ENCODE measurements at regions not wholly inside any gene's neighbourhood (a gene's known extent, or its start where the extent isn't known, plus 50 kb on each side); places are given as distances from the start of the nearest gene placed in this dataset.

DNA sequence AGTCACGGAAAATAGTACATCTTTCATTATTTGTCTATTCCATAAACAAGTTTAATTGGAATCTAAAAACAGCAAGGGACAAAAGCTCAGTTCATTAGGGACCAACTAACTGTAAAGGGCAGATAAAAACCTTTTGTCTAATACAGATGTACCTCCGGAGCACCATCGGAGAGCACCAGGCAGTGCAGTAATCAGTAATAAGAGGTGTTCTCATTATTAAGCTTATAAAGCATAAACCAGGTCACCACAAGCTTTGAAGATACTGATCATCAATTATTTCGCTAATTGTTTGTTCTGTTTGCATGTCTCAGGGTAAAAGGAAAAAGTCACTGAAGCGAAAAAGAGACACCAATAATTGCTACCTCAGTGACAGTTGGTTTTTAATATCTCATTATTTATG lies 207.3 kb upstream of the PRKD1 start:
- H3K9me3 Mint-ChIP-seq: no peaks in the 10 kb centered on the region
- no peak overlapping the region for H3K27ac Mint-ChIP-seq
- DNase-seq (ENCODE audit: extremely low spot score, unreplicated experiment): no peak
- H3K36me3 Mint-ChIP-seq: no peaks in the 10 kb centered on the region
- TF ChIP-seq, protein P1, sequence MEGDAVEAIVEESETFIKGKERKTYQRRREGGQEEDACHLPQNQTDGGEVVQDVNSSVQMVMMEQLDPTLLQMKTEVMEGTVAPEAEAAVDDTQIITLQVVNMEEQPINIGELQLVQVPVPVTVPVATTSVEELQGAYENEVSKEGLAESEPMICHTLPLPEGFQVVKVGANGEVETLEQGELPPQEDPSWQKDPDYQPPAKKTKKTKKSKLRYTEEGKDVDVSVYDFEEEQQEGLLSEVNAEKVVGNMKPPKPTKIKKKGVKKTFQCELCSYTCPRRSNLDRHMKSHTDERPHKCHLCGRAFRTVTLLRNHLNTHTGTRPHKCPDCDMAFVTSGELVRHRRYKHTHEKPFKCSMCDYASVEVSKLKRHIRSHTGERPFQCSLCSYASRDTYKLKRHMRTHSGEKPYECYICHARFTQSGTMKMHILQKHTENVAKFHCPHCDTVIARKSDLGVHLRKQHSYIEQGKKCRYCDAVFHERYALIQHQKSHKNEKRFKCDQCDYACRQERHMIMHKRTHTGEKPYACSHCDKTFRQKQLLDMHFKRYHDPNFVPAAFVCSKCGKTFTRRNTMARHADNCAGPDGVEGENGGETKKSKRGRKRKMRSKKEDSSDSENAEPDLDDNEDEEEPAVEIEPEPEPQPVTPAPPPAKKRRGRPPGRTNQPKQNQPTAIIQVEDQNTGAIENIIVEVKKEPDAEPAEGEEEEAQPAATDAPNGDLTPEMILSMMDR (conservative IDR thresholded peaks at IDR 0.05): no peak
- no peaks in the 10 kb centered on the region for H3K4me1 Mint-ChIP-seq (ENCODE audit: unreplicated experiment)
- peaks cover 24% of the 10 kb centered on the region for H3K27me3 Mint-ChIP-seq
- no peak overlapping the region for H3K4me3 Mint-ChIP-seq

DNA sequence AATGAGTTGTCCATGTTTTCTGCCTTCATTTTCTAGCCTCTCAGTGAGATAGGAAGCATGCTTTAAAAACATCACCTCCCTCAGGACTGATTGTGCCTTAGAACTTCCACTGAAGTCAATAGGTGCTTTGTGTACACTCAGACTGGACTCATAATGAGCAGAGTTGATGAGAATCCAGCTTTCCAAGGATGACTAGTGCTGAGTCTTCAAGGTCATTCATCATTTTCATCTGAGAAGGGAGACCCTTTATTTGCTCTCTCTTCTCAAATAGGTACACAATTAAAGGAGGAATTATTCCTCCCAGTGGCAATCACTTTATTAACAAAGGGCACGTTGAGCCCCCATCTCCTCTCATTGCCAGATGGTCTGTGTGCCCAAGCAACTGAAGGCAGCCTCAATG lies 210.9 kb upstream of the PRKD1 start:
- no peak for DNase-seq (ENCODE audit: extremely low spot score, unreplicated experiment)
- H3K4me3 Mint-ChIP-seq: no peak overlapping the region
- peaks cover 28% of the 10 kb centered on the region for H3K27me3 Mint-ChIP-seq
- TF ChIP-seq, protein P1 (conservative IDR thresholded peaks at IDR 0.05): no peak
- H3K36me3 Mint-ChIP-seq: no peaks in the 10 kb centered on the region
- no peaks in the 10 kb centered on the region for H3K9me3 Mint-ChIP-seq
- no peak overlapping the region for H3K27ac Mint-ChIP-seq
- peaks cover 4% of the 10 kb centered on the region for H3K4me1 Mint-ChIP-seq (ENCODE audit: unreplicated experiment)

DNA sequence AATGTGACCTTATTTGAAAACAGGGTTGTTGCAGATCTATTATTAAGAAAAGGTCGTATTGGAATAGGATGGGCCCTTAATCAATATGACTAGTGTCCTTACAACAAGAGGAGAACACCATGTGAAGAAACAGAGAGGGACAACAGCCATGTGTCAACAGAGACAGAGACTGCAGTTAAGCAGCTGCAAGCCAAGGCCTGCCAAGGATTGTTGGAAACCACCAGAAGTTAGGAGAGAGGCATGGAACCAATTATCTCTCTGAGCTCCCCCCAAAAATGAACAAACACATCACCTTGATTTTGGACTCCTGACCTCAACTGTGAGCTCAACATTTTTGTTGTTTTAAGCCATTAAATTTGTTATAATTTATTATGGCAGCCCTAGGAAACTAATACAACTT lies 214.6 kb upstream of the PRKD1 start:
- Mint-ChIP-seq H3K27me3 (peaks cover 21% of the 10 kb centered on the region), H3K9me3 (peaks cover 8% of the 10 kb centered on the region), H3K36me3 (no peaks in the 10 kb centered on the region), H3K4me3 (no peak overlapping the region), H3K27ac (no peak overlapping the region), H3K4me1 (ENCODE audit: unreplicated experiment) (peaks cover 4% of the 10 kb centered on the region)
- DNase-seq (ENCODE audit: extremely low spot score, unreplicated experiment): no peak
- TF ChIP-seq, protein P1 (conservative IDR thresholded peaks at IDR 0.05): no peak

DNA sequence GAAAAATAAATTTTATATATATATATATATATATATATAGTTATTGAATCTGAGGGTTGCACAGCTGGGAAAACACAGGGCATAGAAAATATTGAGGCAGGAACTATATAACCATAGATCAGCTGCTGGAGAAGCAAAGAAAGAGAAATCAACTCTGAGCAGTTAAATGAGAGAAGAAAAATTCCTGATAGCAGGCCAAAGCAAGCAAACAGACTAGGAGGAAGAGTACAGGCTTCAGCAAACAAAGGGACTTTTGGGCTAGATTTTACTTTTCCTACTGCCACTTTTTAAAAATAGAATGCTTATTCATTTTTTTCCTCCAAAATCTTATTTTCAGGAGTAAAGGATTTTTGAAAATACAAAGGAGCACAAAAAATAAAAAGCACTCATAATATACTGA lies 216.0 kb upstream of the PRKD1 start:
- TF ChIP-seq, protein P1 (conservative IDR thresholded peaks at IDR 0.05): no peak
- Mint-ChIP-seq H3K36me3 (no peaks in the 10 kb centered on the region), H3K27ac (no peak overlapping the region), H3K4me1 (ENCODE audit: unreplicated experiment) (peaks cover 4% of the 10 kb centered on the region), H3K4me3 (no peak overlapping the region), H3K27me3 (peaks cover 18% of the 10 kb centered on the region), H3K9me3 (peaks cover 12% of the 10 kb centered on the region)
- no peak for DNase-seq (ENCODE audit: extremely low spot score, unreplicated experiment)

DNA sequence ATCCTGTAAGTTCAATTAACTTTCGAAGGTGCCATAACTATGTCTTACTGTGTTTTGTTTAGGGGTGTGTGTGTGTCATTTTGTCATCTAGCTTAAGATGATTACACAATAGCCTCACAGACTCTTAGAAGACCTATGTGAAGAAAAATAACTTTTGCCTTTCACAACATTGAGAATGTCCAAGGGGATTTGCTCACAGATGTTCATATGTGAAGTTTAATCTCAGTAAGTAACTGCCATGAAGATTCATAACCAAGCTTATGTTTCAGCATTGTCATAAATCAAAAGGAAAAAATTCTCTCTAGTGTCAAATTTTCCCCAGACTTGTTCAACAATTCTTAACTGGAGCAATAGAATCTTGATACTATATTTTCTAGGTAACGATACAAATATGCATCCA lies 226.1 kb upstream of the PRKD1 start:
- no peak for DNase-seq (ENCODE audit: extremely low spot score, unreplicated experiment)
- Mint-ChIP-seq H3K4me3 (no peak overlapping the region), H3K36me3 (no peaks in the 10 kb centered on the region), H3K27ac (peak overlapping the region; percentile 33), H3K9me3 (peaks cover 7% of the 10 kb centered on the region), H3K4me1 (ENCODE audit: unreplicated experiment) (peaks cover 7% of the 10 kb centered on the region), H3K27me3 (peaks cover 36% of the 10 kb centered on the region)
- TF ChIP-seq, protein P1 (conservative IDR thresholded peaks at IDR 0.05): no peak

DNA sequence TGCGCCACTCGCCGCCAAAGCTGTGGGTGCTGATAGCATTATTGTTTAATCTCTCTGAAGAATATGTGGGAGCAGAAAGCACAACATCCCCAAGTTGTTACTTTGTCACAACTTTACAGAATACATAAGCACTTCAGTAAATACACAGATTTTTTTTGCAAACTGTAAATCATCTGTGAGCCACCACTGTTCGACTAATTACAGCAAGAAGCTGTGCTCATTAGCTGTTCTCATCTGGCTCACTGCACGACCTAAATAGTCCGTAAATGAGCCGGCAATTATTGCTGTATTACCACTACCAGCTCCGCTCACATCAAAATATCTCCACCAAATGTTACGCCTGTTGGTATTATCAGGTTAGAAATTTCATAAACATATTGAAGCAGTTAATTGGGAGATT lies 228.9 kb upstream of the PRKD1 start:
- TF ChIP-seq, protein P1 (conservative IDR thresholded peaks at IDR 0.05): no peak
- H3K4me3 Mint-ChIP-seq: no peak overlapping the region
- no peak overlapping the region for H3K27ac Mint-ChIP-seq
- no peak for DNase-seq (ENCODE audit: extremely low spot score, unreplicated experiment)
- H3K4me1 Mint-ChIP-seq (ENCODE audit: unreplicated experiment): peaks cover 7% of the 10 kb centered on the region
- H3K9me3 Mint-ChIP-seq: no peaks in the 10 kb centered on the region
- peaks cover 42% of the 10 kb centered on the region for H3K27me3 Mint-ChIP-seq
- no peaks in the 10 kb centered on the region for H3K36me3 Mint-ChIP-seq

Measured in type B pancreatic cell (in vitro differentiated cells).